ENCODE measurements at regions not wholly inside any gene's neighbourhood (a gene's known extent, or its start where the extent isn't known, plus 50 kb on each side); places are given as distances from the start of the nearest gene placed in this dataset.

DNA sequence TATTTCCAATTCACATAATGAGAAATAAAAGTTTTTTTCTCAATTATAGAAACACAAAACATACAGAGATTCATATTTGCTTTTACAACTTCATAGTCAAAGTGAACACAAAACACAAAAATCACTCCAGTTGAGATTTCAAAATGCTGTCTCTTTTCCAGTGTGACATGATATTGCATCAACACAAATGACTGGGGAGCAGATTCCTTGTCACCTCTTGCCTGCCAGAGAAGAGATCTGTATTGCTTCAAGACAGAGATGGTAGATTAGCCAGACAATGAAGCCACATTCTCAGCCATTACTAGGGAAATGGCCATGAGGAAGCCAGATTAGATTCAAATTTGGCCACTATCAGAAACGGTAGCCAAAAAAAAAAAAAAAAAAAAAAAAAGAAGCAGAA lies 2313.1 kb upstream of the AGA start:
- Mint-ChIP-seq H3K9me3 (no peaks in the 10 kb centered on the region), H3K27ac (no peak overlapping the region), H3K27me3 (no peaks in the 10 kb centered on the region), H3K4me1 (ENCODE audit: low read depth) (no peaks in the 10 kb centered on the region), H3K36me3 (ENCODE audit: low read depth) (no peaks in the 10 kb centered on the region), H3K4me3 (no peak overlapping the region)
- no peak for DNase-seq

GRCh38 chr4:179757641-179758040 lies 2315.4 kb upstream of the AGA start:
- no peak overlapping the region for H3K27ac Mint-ChIP-seq
- H3K36me3 Mint-ChIP-seq (ENCODE audit: low read depth), result no peaks in the 10 kb centered on the region
- H3K27me3 Mint-ChIP-seq, result no peaks in the 10 kb centered on the region
- no peak overlapping the region for H3K4me3 Mint-ChIP-seq
- H3K9me3 Mint-ChIP-seq, result peaks cover 6% of the 10 kb centered on the region
- H3K4me1 Mint-ChIP-seq (ENCODE audit: low read depth), result no peaks in the 10 kb centered on the region
- DNase-seq, result no peak

- Mint-ChIP-seq H3K27ac (no peak overlapping the region), H3K36me3 (ENCODE audit: low read depth) (no peaks in the 10 kb centered on the region), H3K9me3 (peaks cover 17% of the 10 kb centered on the region), H3K27me3 (no peaks in the 10 kb centered on the region), H3K4me3 (no peak overlapping the region), H3K4me1 (ENCODE audit: low read depth) (no peaks in the 10 kb centered on the region)
- DNase-seq, result no peak
Observed at GRCh38 chr4:179762840-179763239, 2320.6 kb upstream of the AGA start.

- no peaks in the 10 kb centered on the region for H3K36me3 Mint-ChIP-seq (ENCODE audit: low read depth)
- H3K9me3 Mint-ChIP-seq, result peaks cover 19% of the 10 kb centered on the region
- no peaks in the 10 kb centered on the region for H3K27me3 Mint-ChIP-seq
- no peaks in the 10 kb centered on the region for H3K4me1 Mint-ChIP-seq (ENCODE audit: low read depth)
- no peak for DNase-seq
- no peak overlapping the region for H3K27ac Mint-ChIP-seq
- H3K4me3 Mint-ChIP-seq, result no peak overlapping the region
Observed at GRCh38 chr4:179766938-179767337, 2324.7 kb upstream of the AGA start.

GRCh38 chr4:179768996-179769395 lies 2326.8 kb upstream of the AGA start:
- H3K27ac Mint-ChIP-seq, result no peak overlapping the region
- no peaks in the 10 kb centered on the region for H3K36me3 Mint-ChIP-seq (ENCODE audit: low read depth)
- no peak overlapping the region for H3K4me3 Mint-ChIP-seq
- no peaks in the 10 kb centered on the region for H3K4me1 Mint-ChIP-seq (ENCODE audit: low read depth)
- H3K27me3 Mint-ChIP-seq, result no peaks in the 10 kb centered on the region
- DNase-seq, result no peak
- peaks cover 20% of the 10 kb centered on the region for H3K9me3 Mint-ChIP-seq

- H3K4me3 Mint-ChIP-seq, result no peak overlapping the region
- no peak for DNase-seq
- no peak overlapping the region for H3K27ac Mint-ChIP-seq
- no peaks in the 10 kb centered on the region for H3K4me1 Mint-ChIP-seq (ENCODE audit: low read depth)
- H3K36me3 Mint-ChIP-seq (ENCODE audit: low read depth), result no peaks in the 10 kb centered on the region
- no peaks in the 10 kb centered on the region for H3K27me3 Mint-ChIP-seq
- H3K9me3 Mint-ChIP-seq, result peaks cover 12% of the 10 kb centered on the region
Observed at GRCh38 chr4:179797738-179798137, 2355.5 kb upstream of the AGA start.

DNA sequence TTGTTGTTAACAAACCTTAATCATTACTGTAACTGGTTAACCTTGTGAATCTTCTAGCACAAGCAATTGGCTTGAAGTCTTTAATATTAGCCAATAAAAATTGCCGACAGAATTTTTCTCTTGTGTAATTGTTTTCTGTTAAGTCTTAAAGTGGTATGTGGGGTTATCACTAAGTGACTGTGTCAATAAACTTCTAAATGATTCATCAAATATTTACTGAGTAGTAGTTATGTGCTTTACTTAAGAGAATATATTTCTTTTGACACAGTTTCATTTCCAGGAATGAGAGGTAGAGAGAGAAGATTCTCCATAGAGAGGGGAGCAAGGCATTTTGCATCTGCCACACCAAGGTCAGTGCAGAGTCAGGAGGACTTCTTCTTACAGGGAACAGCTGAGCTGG lies 2361.6 kb upstream of the AGA start:
- H3K27me3 Mint-ChIP-seq, result no peaks in the 10 kb centered on the region
- no peak for DNase-seq
- no peak overlapping the region for H3K4me3 Mint-ChIP-seq
- H3K36me3 Mint-ChIP-seq (ENCODE audit: low read depth), result no peaks in the 10 kb centered on the region
- H3K4me1 Mint-ChIP-seq (ENCODE audit: low read depth), result no peaks in the 10 kb centered on the region
- H3K27ac Mint-ChIP-seq, result no peak overlapping the region
- H3K9me3 Mint-ChIP-seq, result peaks cover 16% of the 10 kb centered on the region

DNA sequence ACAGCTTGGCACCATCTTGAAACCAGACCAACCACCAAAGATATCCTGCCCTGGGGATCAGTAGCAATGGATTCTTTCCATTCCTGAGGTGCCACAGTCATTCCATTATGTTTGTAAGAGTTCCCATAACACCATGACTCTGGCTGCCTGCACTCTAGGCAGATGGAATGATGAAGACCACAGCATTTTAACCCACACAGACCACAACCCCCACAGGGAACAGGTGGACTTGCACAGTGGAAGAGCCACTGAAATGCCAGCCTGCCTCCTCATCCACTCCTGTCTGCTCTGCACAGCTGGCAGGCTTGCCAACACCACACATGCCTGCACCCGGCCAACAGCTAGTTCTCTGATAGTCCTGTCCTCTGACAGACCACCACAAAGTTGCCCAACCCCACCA lies 2362.2 kb upstream of the AGA start:
- H3K36me3 Mint-ChIP-seq (ENCODE audit: low read depth), result no peaks in the 10 kb centered on the region
- no peak overlapping the region for H3K27ac Mint-ChIP-seq
- no peaks in the 10 kb centered on the region for H3K27me3 Mint-ChIP-seq
- peaks cover 17% of the 10 kb centered on the region for H3K9me3 Mint-ChIP-seq
- no peaks in the 10 kb centered on the region for H3K4me1 Mint-ChIP-seq (ENCODE audit: low read depth)
- no peak overlapping the region for H3K4me3 Mint-ChIP-seq
- DNase-seq, result no peak

- no peaks in the 10 kb centered on the region for H3K4me1 Mint-ChIP-seq (ENCODE audit: low read depth)
- no peak overlapping the region for H3K27ac Mint-ChIP-seq
- no peaks in the 10 kb centered on the region for H3K36me3 Mint-ChIP-seq (ENCODE audit: low read depth)
- no peak for DNase-seq
- peaks cover 17% of the 10 kb centered on the region for H3K9me3 Mint-ChIP-seq
- H3K4me3 Mint-ChIP-seq, result no peak overlapping the region
- H3K27me3 Mint-ChIP-seq, result no peaks in the 10 kb centered on the region
Observed at GRCh38 chr4:179817317-179817716, 2375.1 kb upstream of the AGA start.

GRCh38 chr4:179823342-179823741 lies 2381.1 kb upstream of the AGA start:
- Mint-ChIP-seq H3K36me3 (ENCODE audit: low read depth) (no peaks in the 10 kb centered on the region), H3K4me3 (no peak overlapping the region), H3K27ac (no peak overlapping the region), H3K4me1 (ENCODE audit: low read depth) (no peaks in the 10 kb centered on the region), H3K9me3 (peaks cover 18% of the 10 kb centered on the region), H3K27me3 (no peaks in the 10 kb centered on the region)
- no peak for DNase-seq

DNA sequence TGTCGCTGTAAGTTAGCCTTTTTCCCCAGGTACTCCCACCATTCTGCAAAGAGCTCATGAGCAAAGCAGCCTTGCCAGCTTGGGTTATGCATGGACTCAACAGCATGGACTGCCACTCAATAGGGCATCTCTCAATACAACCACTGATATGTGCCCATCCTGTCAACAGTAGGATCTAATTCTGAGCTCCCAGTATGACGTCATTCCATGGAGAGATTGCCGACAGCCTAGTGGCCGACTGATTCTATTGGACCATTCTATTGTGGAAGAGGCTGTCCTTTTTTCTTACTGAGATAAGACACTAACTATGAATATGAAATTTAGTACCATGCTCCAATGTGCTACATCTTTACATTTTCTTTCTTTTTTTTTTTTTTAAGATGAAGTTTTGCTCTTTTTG lies 2389.0 kb upstream of the AGA start:
- no peaks in the 10 kb centered on the region for H3K27me3 Mint-ChIP-seq
- no peak for DNase-seq
- no peaks in the 10 kb centered on the region for H3K4me1 Mint-ChIP-seq (ENCODE audit: low read depth)
- H3K4me3 Mint-ChIP-seq, result no peak overlapping the region
- peaks cover 4% of the 10 kb centered on the region for H3K9me3 Mint-ChIP-seq
- H3K27ac Mint-ChIP-seq, result no peak overlapping the region
- no peaks in the 10 kb centered on the region for H3K36me3 Mint-ChIP-seq (ENCODE audit: low read depth)

DNA sequence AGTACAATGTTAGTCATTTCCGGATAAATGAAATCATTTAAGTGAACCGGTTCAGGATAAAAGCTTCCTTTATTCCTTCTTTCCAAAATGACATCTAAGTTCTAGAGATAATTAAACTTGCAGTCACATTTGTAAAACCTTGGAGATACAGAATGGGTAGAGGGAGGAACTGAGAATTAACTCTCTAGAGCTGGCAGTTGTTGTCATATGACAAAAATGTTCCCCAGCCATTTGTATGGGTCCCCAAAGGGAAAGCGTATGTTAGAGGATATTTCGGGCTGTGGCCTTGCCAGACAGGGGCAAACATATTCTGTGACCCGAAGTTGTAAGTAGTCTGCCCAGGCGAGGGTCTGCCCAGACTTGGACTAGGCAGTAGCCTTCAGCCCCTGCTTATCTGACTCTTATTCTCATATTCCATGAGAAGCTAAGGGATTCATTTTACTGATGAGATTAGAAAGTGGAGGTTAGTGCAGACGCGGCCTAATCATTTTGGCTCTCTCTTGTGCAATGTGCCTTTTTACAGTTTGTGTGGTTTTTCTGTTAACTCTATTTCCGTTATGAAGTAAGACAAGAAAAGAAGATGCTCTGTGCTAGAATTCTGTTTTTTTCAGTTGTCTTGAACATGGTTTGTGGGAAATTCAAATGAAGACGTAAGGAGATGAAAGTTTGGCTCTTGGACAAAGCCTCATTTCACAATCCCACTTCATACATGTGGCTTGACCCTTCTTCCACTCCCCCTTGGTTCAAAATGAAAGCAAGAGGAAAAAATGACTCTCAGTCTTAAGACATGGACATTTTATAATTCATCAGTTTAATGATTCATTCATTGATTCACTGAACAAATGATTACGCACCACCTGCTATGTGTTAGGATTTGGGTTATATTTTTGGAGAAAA lies 2394.2 kb upstream of the AGA start:
- H3K4me1 Mint-ChIP-seq (ENCODE audit: low read depth), result no peaks in the 10 kb centered on the region
- H3K36me3 Mint-ChIP-seq (ENCODE audit: low read depth), result no peaks in the 10 kb centered on the region
- peaks cover 6% of the 10 kb centered on the region for H3K9me3 Mint-ChIP-seq
- DNase-seq, result no peak
- H3K4me3 Mint-ChIP-seq, result no peak overlapping the region
- no peak overlapping the region for H3K27ac Mint-ChIP-seq
- H3K27me3 Mint-ChIP-seq, result no peaks in the 10 kb centered on the region

DNA sequence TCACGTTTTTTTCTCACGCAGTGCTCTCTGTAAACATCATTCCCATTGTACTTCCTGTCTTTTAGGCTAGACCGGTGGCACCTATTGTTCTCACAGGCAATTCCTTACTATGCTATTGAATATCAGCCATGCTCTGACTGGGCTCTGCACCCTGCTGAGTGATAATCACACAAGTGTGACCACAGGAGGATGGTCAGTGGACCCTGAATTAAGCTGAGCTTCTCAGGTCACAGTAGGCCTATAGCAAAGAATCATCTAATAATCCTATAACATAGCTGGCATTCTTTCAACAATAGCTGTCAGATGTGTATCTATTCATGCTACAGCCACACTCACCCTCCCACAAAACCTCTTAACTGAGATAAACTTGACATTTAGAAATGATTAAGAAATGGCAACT lies 2399.8 kb upstream of the TENM3 start:
- no peak overlapping the region for H3K4me3 Mint-ChIP-seq
- H3K4me1 Mint-ChIP-seq (ENCODE audit: low read depth), result no peaks in the 10 kb centered on the region
- H3K27me3 Mint-ChIP-seq, result no peaks in the 10 kb centered on the region
- no peak overlapping the region for H3K27ac Mint-ChIP-seq
- H3K9me3 Mint-ChIP-seq, result peaks cover 11% of the 10 kb centered on the region
- no peaks in the 10 kb centered on the region for H3K36me3 Mint-ChIP-seq (ENCODE audit: low read depth)
- no peak for DNase-seq

GRCh38 chr4:179855469-179855868 lies 2387.7 kb upstream of the TENM3 start:
- no peak overlapping the region for H3K27ac Mint-ChIP-seq
- DNase-seq, result no peak
- no peaks in the 10 kb centered on the region for H3K36me3 Mint-ChIP-seq (ENCODE audit: low read depth)
- no peak overlapping the region for H3K4me3 Mint-ChIP-seq
- H3K27me3 Mint-ChIP-seq, result no peaks in the 10 kb centered on the region
- peaks cover 8% of the 10 kb centered on the region for H3K9me3 Mint-ChIP-seq
- H3K4me1 Mint-ChIP-seq (ENCODE audit: low read depth), result no peaks in the 10 kb centered on the region

DNA sequence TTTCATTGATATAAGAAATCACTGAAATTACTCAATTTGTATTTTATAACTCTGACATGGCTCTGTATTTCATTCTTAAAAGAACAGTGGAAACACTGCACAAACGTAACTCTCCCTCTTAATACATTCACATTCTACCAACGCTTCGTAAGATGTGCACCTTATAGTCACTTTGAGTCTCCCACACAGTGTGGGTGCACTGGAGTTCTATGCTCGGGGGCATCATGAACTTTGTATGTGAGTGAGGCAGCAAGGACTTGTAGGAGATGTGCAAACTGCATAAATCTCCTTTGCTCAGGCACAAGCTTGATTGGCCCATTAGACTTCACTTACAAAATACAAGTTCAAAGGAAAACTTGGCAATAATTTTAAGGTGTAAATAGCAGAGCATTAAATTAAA lies 2385.0 kb upstream of the TENM3 start:
- H3K4me1 Mint-ChIP-seq (ENCODE audit: low read depth), result no peaks in the 10 kb centered on the region
- no peaks in the 10 kb centered on the region for H3K27me3 Mint-ChIP-seq
- H3K27ac Mint-ChIP-seq, result no peak overlapping the region
- no peak for DNase-seq
- H3K4me3 Mint-ChIP-seq, result no peak overlapping the region
- H3K9me3 Mint-ChIP-seq, result peaks cover 12% of the 10 kb centered on the region
- H3K36me3 Mint-ChIP-seq (ENCODE audit: low read depth), result no peaks in the 10 kb centered on the region
